HG03460 (cell line): ENCODE measurements at regions not wholly inside any gene's neighbourhood (a gene's known extent, or its start where the extent isn't known, plus 50 kb on each side); places are given as distances from the start of the nearest gene placed in this dataset.

Experiments
- ATAC-seq: cut with Tn5 transposase; IDR thresholded peaks from one replicate; pipeline ENCODE4 v1.9.1; 2021; ENCODE audit not compliant: unreplicated experiment

DNA sequence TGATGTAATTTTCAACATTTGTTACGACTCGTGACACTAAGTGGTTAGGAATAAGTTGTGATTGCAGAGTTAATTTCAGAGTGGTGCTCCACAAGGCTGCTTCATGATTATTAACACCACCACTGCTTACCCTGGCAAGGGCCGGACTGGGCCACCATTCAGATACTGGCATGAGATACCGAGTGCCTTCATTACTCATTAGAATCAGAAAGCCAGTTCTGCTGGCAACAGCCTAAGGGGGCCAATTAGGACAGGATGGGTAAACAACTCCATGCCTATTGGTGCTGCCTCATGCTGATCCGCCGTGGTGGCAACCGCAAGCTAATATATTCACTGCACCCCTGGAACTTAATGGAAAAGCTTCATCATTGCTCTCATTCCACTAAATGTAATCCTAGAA is 575.1 kb downstream of the EFNB2 start:
- ATAC-seq = no peak

DNA sequence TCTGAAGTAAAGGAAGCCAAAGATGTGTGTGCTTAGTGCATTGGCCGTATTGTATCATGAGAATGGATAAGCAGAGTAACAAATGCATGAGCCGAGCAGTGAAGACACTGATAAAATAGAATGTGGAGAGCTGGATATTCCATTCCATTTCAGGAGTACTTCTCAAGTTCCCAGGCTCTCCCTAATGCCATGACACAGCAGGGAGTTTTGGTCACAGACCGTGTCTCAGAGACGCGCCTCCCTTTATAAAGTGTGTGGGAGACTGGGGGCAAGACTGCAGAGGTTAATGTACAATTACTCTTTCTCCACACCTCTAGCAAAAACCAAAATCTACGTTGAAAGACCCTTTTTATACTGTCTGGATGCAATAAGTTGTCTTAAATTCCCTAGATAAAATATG is 575.6 kb downstream of the EFNB2 start:
- no peak for ATAC-seq

DNA sequence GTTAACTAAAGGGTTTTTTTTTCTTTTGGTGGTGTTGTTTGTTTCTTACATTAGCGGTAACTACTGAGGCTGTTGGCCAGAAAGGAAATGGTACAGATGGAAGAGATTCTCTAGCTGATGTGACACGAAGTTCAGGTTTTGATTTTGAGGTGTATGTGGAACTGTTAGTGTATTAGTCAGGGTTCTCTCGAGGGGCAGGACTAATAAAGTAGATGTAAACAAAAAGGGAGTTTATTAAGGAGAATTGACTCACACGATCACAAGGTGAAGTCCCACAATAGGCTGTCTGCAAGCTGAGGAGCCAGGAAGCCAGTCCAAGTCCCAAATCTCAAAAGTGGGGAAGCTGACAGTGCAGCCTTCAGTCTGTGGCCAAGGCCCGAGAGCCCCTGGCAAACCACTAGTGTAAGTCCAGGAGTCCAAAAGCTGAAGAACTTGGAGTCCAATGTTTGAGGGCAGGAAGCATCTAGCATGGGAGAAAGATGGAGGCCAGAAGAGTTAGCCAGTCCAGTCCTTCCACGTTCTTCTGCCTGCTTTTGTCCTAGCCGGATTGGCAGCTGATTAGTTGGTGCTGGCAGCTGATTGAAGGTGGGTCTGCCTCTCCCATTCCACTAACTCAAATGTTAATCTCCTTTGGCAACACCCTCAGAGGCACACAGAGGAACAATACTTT is 577.6 kb downstream of the EFNB2 start:
- no peak for ATAC-seq

DNA sequence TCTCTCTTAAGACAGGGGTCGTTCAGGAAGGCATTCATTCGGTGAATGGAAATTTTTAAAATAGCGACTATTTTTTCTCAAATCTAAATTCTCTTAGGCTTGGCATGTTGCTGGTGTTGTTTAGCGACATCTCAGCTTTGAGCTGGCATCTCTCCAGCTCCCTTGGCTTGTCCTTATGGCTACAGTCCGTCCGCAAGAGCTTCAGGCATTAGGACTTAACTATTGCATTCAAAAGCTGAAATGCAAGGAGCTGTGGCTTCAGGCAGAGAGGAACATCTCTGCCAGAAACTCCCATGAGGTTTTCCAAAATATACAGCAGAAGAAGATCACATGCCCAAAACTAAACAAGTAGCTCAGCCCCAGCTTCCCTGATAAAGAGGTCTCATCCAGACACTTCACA is 578.5 kb downstream of the EFNB2 start:
- ATAC-seq = no peak

DNA sequence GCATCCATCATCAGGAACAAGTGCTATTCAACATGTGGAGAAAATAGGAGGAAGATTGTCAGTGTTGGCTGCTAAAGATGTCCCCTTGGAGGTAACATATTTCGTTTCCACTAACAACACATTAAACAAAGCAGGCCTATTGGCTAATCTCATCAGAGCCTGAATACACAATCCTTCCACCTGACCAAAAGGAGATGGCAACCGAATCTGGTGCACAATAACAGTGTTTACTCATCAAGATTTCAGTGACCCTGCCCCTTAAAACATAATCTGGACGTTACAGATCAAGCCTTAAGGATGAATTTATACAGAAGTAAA is 582.5 kb downstream of the EFNB2 start:
- ATAC-seq = no peak

DNA sequence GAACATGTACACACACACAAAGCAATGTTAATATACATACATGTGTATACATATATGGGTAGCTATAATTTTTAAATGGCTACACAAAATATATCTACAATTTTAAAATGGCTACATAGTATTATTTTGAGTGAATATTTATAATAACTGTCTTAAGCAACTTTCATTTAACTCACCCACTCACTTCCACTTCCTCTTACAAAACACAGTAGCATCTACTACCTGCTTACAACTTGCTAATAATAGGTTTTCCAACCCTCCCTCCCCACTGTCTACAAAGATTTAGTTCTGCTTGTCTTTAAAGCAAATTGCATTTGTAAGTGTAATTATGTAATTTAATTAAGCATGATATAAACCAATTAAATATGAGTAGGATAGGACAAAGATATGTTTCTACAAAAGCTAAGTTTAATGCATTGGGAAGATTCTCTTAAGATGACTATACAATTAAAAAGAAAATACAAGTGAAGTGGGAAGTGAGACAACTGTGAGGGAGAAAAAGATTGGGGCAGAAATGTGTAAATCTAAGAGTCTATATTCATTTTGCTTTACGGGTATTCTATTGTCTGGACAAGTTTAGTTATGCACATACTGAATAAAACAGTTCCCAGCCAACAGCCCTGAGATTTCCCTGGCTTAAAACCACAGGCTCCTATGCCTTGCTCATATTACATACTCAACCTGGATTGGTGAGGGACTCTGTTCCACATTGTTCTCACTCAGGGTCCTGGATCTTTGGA is 583.1 kb downstream of the EFNB2 start:
- no peak for ATAC-seq

DNA sequence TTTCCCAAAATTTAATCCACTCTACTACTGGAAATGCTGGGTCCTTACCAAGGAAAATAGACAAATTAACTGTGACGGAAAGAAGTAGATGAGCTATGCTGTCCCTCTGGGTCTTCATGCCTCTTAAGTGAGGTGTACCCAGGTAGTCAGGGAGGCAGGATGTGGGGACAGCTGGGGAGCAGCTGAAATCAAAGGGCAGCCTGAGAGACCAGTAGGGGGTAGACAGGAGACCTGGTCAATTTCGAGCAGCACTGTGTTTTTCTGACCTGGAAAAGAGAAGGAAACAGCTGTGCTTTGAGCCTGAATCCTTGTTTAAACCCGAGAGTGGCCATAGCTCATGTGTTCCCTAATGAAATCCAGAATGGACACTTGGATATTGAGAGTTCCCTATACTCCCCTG is 587.3 kb downstream of the EFNB2 start:
- no peak for ATAC-seq

DNA sequence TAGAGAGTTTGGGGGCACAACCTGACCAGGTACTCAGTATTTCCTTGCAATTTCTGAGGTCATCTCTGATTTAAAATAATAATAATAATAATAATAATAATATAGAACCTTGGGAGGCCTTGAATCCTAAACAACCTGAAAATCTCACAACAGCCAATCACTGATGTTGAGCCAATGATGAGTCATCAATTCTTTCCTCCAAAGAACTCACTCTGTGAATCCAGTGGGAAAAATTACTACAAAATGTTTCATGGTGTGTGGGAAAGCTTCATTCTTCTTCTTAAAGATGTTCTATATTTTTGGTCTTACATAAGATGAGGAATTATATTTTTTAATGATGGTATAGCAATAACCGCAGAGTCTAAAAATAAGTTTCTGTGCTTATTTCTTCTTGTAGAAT is 594.6 kb downstream of the EFNB2 start:
- ATAC-seq = no peak

DNA sequence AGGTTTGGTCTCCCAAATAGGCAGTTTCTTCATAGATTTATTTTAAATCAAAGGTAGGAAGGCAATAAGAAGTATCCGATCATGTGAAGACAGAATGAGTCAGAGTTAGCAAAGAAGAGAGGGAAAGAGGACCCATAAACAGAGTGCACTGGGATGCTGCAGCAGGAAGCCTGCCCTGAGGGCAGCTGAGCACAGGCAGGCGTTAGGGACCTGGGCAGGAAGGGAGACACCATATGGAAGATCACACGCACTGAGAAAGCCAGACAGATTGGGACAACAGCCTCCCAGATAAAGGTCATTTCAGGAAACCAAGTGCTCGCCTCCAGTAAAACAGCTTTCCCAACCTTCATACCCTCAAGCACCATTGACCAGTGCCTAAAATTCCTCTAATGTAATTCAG is 598.0 kb downstream of the EFNB2 start:
- no peak for ATAC-seq

DNA sequence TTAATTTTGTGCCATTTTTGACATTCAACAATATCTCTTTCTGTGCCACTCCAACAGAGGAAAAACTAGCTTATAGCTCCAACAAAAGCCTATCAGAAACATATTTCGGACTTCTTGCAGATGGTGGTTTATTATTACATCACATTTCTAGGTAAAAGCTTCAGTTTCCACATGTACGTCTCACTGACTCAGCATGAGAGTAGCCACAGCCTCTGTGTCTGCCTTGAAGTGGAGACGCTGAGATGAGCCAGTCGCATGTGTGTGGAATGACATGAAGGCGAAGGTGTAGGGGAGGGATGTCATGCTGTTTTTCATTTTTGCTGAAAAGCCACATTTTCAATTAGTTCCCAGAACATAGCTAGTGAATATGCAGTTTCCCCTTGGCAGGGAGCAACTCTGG is 598.6 kb downstream of the EFNB2 start:
- no peak for ATAC-seq

DNA sequence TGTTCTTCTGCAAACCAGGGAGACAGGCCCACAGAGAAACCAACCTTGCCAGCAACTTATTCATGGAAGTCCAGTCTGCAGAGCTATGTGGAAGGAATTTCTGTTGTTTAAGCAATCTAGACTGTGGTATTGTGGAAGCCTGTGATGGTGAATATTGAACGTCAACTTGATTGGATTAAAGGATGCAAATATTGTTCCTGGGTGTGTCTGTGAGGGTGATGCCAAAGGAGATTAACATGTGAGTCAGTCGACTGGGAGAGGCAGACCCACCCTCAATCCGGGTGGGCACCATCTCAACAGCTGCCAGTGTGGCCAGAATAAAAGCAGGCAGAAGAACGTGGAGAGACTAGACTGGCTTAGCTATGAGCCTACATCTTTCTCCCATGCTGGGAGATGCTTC is 606.0 kb downstream of the EFNB2 start:
- ATAC-seq = no peak

DNA sequence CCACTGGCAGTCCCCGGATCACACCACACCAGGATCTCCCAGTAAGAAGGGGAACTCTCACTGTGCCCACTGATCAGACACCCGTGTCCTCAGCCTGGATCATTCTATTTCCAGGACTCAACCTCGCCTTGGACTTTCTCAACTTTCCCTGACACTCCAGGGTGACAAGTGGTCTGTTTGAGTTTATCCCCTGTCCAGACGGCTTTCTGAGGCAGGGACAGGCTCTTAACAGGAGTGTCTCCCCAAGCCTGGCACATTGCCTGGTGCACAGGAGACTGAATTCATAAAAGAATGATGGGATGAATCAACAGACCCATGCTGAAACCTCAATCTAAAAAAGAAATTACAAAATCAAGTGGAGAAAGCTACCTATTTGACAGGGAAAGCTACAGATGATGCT is 606.6 kb downstream of the EFNB2 start:
- no peak for ATAC-seq

DNA sequence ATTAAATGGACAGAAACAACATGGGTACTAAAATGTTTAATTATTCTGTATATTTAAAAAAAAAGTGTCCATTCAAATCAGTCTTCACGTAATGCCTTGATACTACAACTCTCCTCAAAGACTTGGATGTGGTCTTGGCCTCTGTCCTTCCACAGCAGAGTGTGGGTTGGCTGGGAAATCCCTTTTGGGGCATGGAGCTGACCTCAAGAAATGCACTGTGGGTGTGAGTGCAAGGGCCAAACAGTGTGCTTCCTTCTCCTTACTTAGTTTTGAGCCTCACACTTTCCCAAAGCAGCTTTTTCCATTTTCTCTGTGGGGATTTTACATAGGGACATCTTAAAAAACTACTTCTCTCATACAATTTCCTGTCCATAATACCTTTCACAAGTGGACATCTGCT is 607.4 kb downstream of the EFNB2 start:
- no peak for ATAC-seq

DNA sequence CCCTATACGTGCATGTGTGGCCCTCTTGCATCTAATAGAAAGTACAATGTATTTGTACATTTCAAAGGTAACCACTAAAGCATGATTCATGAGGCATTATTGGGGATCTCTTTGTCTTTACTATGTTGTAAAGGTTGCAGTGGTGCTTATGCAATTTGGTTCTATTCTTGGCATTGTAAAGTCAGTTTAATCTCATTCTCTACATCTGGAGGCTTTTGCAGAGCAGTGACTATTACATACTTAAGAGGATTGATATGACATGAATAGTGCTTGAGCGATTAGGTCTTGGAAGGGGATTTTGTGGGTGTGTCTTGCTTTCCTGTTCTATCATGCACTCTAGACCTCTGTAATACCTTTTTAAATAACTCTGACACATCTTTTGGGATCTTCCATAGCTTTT is 610.0 kb downstream of the EFNB2 start:
- ATAC-seq = no peak

DNA sequence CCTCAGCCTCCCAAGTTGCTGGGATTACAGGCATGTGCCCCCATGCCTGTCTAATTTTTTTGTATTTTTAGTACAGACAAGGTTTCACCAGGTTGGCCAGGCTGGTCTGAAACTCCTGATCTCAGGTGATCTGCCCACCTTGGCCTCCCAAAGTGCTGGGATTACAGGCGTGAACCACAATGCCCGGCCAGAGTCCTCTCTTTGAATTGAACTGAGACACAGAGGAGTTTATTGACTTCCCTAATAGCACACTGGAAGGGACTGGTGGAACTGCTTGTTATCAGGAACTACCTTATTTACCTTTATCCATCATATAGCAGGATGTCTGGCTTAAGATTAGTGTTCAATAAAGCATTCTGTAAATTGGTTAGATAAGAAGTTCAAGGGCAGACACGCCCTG is 613.8 kb downstream of the EFNB2 start:
- no peak for ATAC-seq

DNA sequence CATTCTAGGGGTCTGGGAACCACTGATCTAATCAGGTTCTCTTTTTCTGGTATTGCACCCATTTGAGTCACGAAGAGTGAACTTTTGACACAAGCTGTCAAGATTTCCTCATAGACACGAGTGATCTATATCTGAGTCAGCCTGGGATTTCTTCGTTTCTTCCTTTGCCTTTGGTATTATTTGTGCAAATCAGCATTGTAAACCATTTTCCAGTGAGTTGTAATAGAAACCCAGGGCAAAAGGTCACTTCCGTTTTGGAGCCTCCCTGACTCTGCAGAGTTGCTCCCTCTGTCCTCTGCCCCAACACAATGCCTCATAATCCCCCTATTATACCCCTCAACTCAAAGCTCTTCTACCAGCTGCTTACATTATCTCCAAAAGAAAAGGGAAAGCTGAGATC is 615.1 kb downstream of the EFNB2 start:
- ATAC-seq = no peak

DNA sequence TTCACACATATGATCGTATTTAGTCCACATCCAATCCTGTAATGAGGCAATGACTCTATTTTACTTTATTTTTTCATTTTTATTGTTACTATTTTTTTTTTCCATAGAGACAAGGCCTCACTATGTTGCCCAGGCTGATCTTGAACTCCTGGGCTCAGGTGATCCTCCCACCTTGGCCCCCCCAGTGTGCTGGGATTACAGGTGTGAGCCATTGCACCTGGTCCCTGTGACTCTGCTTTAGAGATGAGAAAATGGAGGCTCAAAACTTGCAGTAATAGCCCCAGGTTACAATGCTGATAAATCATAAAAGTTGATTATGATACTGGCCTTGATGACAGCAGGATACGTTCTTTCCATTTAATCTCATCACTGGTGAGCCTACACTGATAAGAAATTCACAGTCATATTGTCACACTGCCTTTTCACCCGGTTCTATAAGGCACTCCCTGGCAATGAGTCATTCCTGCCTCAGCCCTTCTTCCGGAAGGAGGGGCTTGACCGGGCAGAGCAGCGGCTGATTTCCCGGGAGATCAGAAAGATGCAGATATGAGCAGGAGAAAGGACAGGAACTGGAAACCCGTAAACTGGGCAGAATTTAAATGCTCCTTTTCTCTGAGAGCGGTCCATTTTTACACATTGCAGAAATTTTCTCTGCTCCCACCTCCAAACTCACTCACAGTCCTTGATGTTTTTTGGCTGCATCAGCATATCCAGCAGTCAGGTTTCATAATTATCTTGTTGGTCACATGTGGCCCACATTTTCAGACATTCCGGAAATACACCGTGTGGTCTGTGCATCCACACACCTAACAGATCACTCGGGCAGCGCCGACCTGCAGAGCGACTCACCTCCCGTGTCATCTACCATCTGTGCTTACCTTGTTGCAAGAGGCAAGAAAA is 616.4 kb downstream of the EFNB2 start:
- ATAC-seq = no peak

DNA sequence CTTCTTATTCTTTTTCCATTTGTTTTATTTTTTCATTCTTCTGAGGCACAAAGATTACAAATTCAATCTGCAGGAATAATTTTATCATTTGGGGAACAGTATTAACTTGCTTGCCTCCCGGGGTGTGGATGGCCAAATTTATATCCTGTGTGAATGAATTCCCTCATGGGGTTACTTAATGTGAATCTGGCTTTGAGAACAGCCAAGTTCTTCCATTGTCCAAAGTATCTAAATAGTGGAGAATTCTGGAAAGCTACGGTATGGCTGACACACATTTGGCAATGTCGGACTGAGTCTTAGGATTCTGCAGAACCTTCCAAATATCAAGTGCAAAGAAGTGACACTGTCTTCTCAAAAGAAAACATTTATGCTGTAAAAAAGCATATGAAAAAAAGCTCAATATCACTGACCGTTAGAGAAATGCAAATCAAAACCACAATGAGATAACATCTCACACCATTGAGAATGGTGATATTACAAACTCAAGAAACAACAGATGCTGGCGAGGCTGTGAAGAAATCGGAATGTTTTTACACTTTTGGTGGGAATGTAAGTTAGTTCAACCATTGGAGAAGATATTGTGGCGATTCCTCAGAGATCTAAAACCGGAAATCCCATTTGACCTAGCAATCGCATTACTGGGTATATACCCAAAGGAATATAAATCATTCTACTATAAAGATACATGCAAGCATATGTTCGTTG is 620.2 kb downstream of the EFNB2 start:
- no peak for ATAC-seq

DNA sequence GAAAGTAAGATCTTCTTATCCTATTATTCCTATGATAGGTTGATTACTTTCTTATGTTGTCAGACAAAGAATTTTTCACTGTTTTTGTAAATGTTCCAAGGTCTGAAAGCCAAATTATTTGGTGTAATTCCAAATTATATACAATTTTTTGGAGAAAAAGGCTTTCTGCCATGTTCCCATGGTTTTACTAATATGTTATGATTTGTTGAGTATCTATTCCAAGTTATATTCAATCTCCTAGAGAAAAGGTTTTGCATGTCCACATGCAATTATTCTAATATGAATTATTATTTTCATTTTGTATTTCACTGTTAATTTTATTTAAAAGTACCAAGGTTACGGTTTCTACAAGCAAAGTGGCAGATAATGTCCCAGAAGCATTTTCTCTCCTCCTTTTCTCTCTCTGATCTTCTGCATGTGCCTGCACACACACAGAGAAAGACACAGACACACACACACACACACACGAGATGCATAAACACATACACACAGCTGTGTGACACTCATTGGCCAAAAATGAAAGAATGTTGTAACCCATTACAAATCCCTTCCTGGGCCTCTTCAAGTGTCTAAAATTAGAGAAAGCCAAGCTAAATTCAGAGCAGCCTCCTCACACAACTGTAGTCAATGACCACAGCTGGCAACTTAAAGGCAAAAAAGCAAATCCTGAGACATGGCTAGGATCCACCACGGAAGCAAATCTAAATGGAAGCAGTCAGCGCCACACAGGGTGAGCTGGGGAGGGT is 621.0 kb downstream of the EFNB2 start:
- no peak for ATAC-seq

DNA sequence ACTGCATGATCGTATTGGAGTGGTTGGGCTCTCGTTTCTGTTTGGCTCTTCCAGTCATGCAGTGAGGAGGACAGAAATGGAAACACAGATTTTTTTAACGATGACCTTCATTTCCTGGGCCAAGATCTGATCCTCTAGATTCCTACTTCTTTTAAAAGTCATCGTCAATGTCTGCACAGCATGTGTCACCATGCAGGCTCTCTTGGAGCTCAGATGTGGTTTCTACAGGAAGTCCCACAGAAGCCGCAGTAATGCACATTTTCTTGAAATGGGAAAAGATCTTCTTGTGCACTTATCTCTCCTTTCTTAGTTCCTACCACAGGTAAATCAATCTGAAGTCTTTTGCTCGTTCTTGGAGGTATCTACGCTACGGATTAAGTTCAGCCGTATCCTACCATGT is 626.9 kb downstream of the EFNB2 start:
- no peak for ATAC-seq
